OCI-LY7 (cell line): ENCODE measurements at regions not wholly inside any gene's neighbourhood (a gene's known extent, or its start where the extent isn't known, plus 50 kb on each side); places are given as distances from the start of the nearest gene placed in this dataset.

Experiments used
- BruUV-seq: library from RNA; stranded (reverse); fragments of 400-500 nt; replicated peaks from 2 replicates; lab custom pipeline; 2021; lab: Mats Ljungman, UMichigan
- CTCF ChIA-PET: fragments of 300-600 bp; sonication (Branson Sonifier 250); formaldehyde crosslinking; loops from one replicate; lab custom pipeline; 2022; ENCODE audit warnings: antibody characterized with exemption; ENCODE audit not compliant: unreplicated experiment; lab: Charles Lee
- POLR2A ChIA-PET: fragments of 300-600 bp; sonication (Branson Sonifier 250); formaldehyde crosslinking; loops from one replicate; lab custom pipeline; 2022; ENCODE audit warnings: antibody characterized with exemption; lab: Charles Lee
- DNase-seq: peaks from one replicate; pipeline ENCODE4 v3.0.0-alpha.2; 2015; ENCODE audit warnings: low spot score
- H2AFZ ChIP-seq: fragments of 200-600 bp; sonication (generic), shearing (Covaris generic); 2 replicates; pipeline ENCODE4 v1.6.1; 2014; ENCODE audit warnings: mild to moderate bottlenecking, antibody characterized with exemption, low read length, moderate library complexity
- H3K27ac ChIP-seq: fragments of 200-600 bp; sonication (generic); 2 replicates; pipeline ENCODE4 v1.5.1; 2014; ENCODE audit warnings: mixed run types, low read depth, mild to moderate bottlenecking, moderate library complexity, low read length, inconsistent platforms; ENCODE audit not compliant: poor library complexity, severe bottlenecking
- H3K36me3 ChIP-seq: fragments of 200-600 bp; sonication (generic); 2 replicates; pipeline ENCODE4 v1.6.1; 2014; ENCODE audit warnings: mild to moderate bottlenecking, antibody characterized with exemption, low read length, moderate library complexity, mixed read lengths; ENCODE audit not compliant: insufficient read depth
- H3K4me1 ChIP-seq: fragments of 200-600 bp; sonication (generic); 2 replicates; pipeline ENCODE4 v1.5.1; 2014; ENCODE audit warnings: mild to moderate bottlenecking, low read length; ENCODE audit not compliant: insufficient read depth, poor library complexity, severe bottlenecking
- H3K4me2 ChIP-seq: fragments of 200-600 bp; sonication (generic); 2 replicates; pipeline ENCODE4 v1.6.1; 2014; ENCODE audit warnings: mild to moderate bottlenecking, low read length
- H3K4me3 ChIP-seq: fragments of 200-600 bp; sonication (generic); 2 replicates; pipeline ENCODE4 v1.5.1; 2014; ENCODE audit warnings: mild to moderate bottlenecking, low read depth, low read length; ENCODE audit not compliant: poor library complexity, severe bottlenecking
- H3K79me2 ChIP-seq: fragments of 200-600 bp; sonication (generic); 2 replicates; pipeline ENCODE4 v1.6.1; 2016; ENCODE audit warnings: low read depth, mild to moderate bottlenecking, low read length, moderate library complexity, mixed read lengths; ENCODE audit not compliant: insufficient read depth
- H3K9me2 ChIP-seq: fragments of 200-600 bp; sonication (generic); 2 replicates; pipeline ENCODE4 v1.6.1; 2016; ENCODE audit warnings: mild to moderate bottlenecking, low read length, mixed read lengths; ENCODE audit not compliant: insufficient read depth
- H3K9me3 ChIP-seq: fragments of 200-600 bp; sonication (generic); 2 replicates; pipeline ENCODE4 v1.6.1; 2014; ENCODE audit warnings: mild to moderate bottlenecking, mixed run types, low read length, mixed read lengths
- H4K20me1 ChIP-seq: fragments of 200-600 bp; sonication (generic); 2 replicates; pipeline ENCODE4 v1.6.1; 2014; ENCODE audit warnings: mild to moderate bottlenecking, antibody characterized with exemption, low read length, moderate library complexity, mixed read lengths; ENCODE audit not compliant: insufficient read depth
- CTCF ChIP-seq: fragments of 200-600 bp; sonication (generic); conservative IDR thresholded peaks from 2 replicates; pipeline ENCODE4 v1.5.1; 2014; ENCODE audit warnings: mild to moderate bottlenecking, antibody characterized with exemption, low read length, moderate library complexity, mixed read lengths
- EZH2phosphoT487 ChIP-seq: fragments of 200-600 bp; sonication (generic); IDR thresholded peaks from 2 replicates; pipeline ENCODE4 v1.6.1; 2018; ENCODE audit warnings: low read depth, borderline replicate concordance, mild to moderate bottlenecking, mixed run types, antibody characterized with exemption, low read length, moderate library complexity, mixed read lengths
- intact Hi-C: fragments of 100-400 bp; cut with micrococcal nuclease; formaldehyde crosslinking; loops from one replicate; pipeline ENCODE4 v1.10.0; 2022; ENCODE audit not compliant: unreplicated experiment

DNA sequence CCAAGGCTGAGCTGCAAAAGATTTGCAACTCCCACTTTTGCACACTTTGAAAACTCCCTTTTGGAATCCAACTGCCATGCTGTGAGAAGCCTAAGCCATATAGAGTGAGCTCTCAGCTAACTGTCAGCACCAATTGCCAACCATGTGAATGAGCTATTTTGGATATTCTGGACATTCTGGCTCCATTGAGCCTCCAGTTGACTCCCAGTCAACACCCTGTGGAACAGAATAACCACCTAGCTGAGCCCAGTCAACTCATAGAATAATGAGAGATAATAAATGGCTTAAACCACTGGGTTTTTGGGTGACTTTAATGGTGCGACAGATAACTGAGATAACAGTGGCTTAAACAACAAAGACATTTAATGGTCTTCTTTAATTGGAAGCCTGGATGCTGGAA, 210.1 kb downstream of the SUDS3 start:
- ChIA-PET CTCF (no interaction called here), POLR2A (no interaction called here)
- TF ChIP-seq CTCF (no peak), EZH2phosphoT487 (no peak)
- Histone ChIP-seq H4K20me1 (no peaks in the 10 kb centered on the region), H3K79me2 (no peaks in the 10 kb centered on the region), H3K4me1 (no peaks in the 10 kb centered on the region), H3K27ac (no peak overlapping the region), H3K9me3 (no peaks in the 10 kb centered on the region), H3K9me2 (no peaks in the 10 kb centered on the region), H2AFZ (no peak overlapping the region), H3K36me3 (no peaks in the 10 kb centered on the region), H3K4me3 (no peak overlapping the region), H3K4me2 (no peak overlapping the region)
- BruUV-seq = no TSS peak
- intact Hi-C loops = no loop called here
- no peak for DNase-seq

DNA sequence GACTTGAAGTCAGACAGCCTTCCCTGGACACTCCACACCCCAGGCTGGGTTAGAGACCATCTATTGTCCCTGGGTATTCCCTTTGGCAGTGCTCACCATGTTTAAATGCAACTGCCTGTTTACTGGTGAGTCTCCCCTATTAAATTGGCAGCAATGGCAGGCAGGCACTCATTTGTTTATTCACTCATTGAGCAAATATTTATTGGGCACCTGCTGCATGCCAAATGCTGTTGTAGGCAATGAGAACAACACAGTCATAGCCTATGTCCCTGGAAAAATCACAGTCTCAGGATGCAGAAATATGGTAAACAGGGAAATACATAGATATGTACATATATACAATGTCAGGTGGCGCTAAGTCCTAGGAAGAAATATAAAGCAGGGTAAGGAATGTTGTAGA, 212.8 kb downstream of the SUDS3 start:
- no peak overlapping the region for H3K27ac ChIP-seq

More for the DNA sequence above, 212.8 kb downstream of the SUDS3 start:
- BruUV-seq = no TSS peak
- Histone ChIP-seq H3K4me2 (no peak overlapping the region), H3K36me3 (no peaks in the 10 kb centered on the region), H3K9me2 (no peaks in the 10 kb centered on the region), H3K4me1 (no peaks in the 10 kb centered on the region), H4K20me1 (no peaks in the 10 kb centered on the region), H3K9me3 (no peaks in the 10 kb centered on the region), H2AFZ (no peak overlapping the region), H3K79me2 (no peaks in the 10 kb centered on the region), H3K4me3 (no peak overlapping the region)
- no peak for TF ChIP-seq CTCF
- no peak for TF ChIP-seq EZH2phosphoT487
- ChIA-PET POLR2A (interaction anchor here (0.6 kb wide), 1 partner anchor 26 kb away, joined by 5 read pairs; no protein-coding TSS in a partner anchor), CTCF (no interaction called here)
- intact Hi-C loops = no loop called here
- DNase-seq = no peak
